ENCODE measurements at regions not wholly inside any gene's neighbourhood (a gene's known extent, or its start where the extent isn't known, plus 50 kb on each side); places are given as distances from the start of the nearest gene placed in this dataset.

DNA sequence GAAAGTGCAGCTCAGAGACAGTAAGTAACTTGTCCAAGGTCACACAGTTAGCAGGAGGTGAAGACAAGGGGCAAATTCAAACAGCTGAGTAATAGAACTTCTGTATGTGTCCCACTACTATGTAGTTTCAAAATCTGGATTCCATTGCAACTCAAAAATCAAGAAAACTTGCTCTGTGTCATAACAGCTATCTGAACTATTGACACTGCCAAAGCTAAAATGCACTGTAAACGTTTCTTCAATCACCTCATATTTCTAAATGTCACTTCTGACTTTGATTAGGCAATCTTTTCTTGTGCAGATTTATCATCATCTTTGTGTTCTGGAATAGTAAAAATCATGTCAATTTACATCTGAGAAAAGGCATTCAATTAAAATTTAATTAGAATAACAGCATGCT is 957.6 kb downstream of the MRPL39 start:
- no peak for TF ChIP-seq EZH2phosphoT487 (IDR thresholded peaks at IDR 0.05; ENCODE audit: insufficient read depth, low read depth)
- no peak for TF ChIP-seq EZH2 (IDR thresholded peaks at IDR 0.05; ENCODE audit: insufficient read depth, poor library complexity, severe bottlenecking)

All from GM23248 (cell line).